Stomach smooth muscle (tissue), 2 donors: ENCODE measurements at regions not wholly inside any gene's neighbourhood (a gene's known extent, or its start where the extent isn't known, plus 50 kb on each side); places are given as distances from the start of the nearest gene placed in this dataset.

ENCODE experiments used
- H3K27ac ChIP-seq: one replicate; pipeline ENCODE4 v1.7.0; 2013; ENCODE audit warnings: mild to moderate bottlenecking, low read length, inconsistent platforms
- H3K27me3 ChIP-seq, 2 donors: one replicate each; pipeline ENCODE4 v1.7.0; 2013; ENCODE audit warnings: low read length in 2 of 2; ENCODE audit not compliant: insufficient read depth in 2 of 2, control insufficient read depth in 1 of 2
- H3K36me3 ChIP-seq, 2 donors: one replicate each; pipeline ENCODE4 v1.7.0; 2013; ENCODE audit warnings: low read length in 2 of 2; ENCODE audit not compliant: control insufficient read depth in 2 of 2, insufficient read depth in 2 of 2
- H3K4me1 ChIP-seq: one replicate; pipeline ENCODE4 v1.7.0; 2013; ENCODE audit warnings: low read length; ENCODE audit not compliant: control insufficient read depth, insufficient read depth
- H3K4me3 ChIP-seq, 2 donors: one replicate each; pipeline ENCODE4 v1.7.0; 2013; ENCODE audit warnings: low read length in 2 of 2
- H3K9ac ChIP-seq, 2 donors: one replicate each; pipeline ENCODE4 v1.7.0; 2013; ENCODE audit warnings: low read length in 2 of 2, mild to moderate bottlenecking in 1 of 2
- H3K9me3 ChIP-seq, 2 donors: one replicate each; pipeline ENCODE4 v1.7.0; 2013; ENCODE audit warnings: low read length in 2 of 2; ENCODE audit not compliant: control insufficient read depth in 2 of 2
- donor health status: healthy.
- donor health status: Pancreatic carcinoma.

- Histone ChIP-seq H3K36me3 (no peaks in the 10 kb centered on the region), H3K4me3 (no peak overlapping the region), H3K4me1 (no peaks in the 10 kb centered on the region)
Observed at GRCh38 chr10:36362257-36362656, 720.2 kb upstream of the FZD8 start.

GRCh38 chr10:36358736-36359135 is 716.6 kb upstream of the FZD8 start:
- no peak overlapping the region for H3K27ac ChIP-seq
- H3K36me3 ChIP-seq: no peaks in the 10 kb centered on the region
- no peaks in the 10 kb centered on the region for H3K4me1 ChIP-seq
- no peak overlapping the region for H3K9ac ChIP-seq
- no peaks in the 10 kb centered on the region for H3K27me3 ChIP-seq
- H3K9me3 ChIP-seq: no peaks in the 10 kb centered on the region
- H3K4me3 ChIP-seq: no peak overlapping the region

More at GRCh38 chr10:36362257-36362656, 720.2 kb upstream of the FZD8 start:
- no peak overlapping the region for H3K9ac ChIP-seq
- no peaks in the 10 kb centered on the region for H3K27me3 ChIP-seq
- no peaks in the 10 kb centered on the region for H3K9me3 ChIP-seq
- no peak overlapping the region for H3K27ac ChIP-seq

- Histone ChIP-seq H3K9ac (no peak overlapping the region), H3K36me3 (no peaks in the 10 kb centered on the region), H3K27ac (no peak overlapping the region), H3K27me3 (no peaks in the 10 kb centered on the region), H3K4me3 (no peak overlapping the region), H3K4me1 (peaks cover 5% of the 10 kb centered on the region), H3K9me3 (no peaks in the 10 kb centered on the region)
Observed at GRCh38 chr10:36354633-36355032, 712.5 kb upstream of the FZD8 start.

GRCh38 chr10:36351159-36351558 is 709.1 kb upstream of the FZD8 start:
- Histone ChIP-seq H3K36me3 (no peaks in the 10 kb centered on the region), H3K4me3 (no peak overlapping the region), H3K27me3 (no peaks in the 10 kb centered on the region), H3K4me1 (peaks cover 5% of the 10 kb centered on the region), H3K9me3 (no peaks in the 10 kb centered on the region), H3K9ac (no peak overlapping the region), H3K27ac (no peak overlapping the region)

GRCh38 chr10:36349445-36350078 is 707.5 kb upstream of the FZD8 start:
- no peaks in the 10 kb centered on the region for H3K36me3 ChIP-seq
- H3K9ac ChIP-seq: no peak overlapping the region
- H3K27ac ChIP-seq: no peak overlapping the region
- H3K4me3 ChIP-seq: no peak overlapping the region
- H3K4me1 ChIP-seq: peaks cover 5% of the 10 kb centered on the region
- H3K27me3 ChIP-seq: no peaks in the 10 kb centered on the region
- H3K9me3 ChIP-seq: no peaks in the 10 kb centered on the region

GRCh38 chr10:36345807-36346206 is 703.7 kb upstream of the FZD8 start:
- Histone ChIP-seq H3K27ac (no peak overlapping the region), H3K9ac (no peak overlapping the region), H3K27me3 (no peaks in the 10 kb centered on the region), H3K9me3 (no peaks in the 10 kb centered on the region), H3K4me1 (peaks cover 3% of the 10 kb centered on the region), H3K4me3 (no peak overlapping the region), H3K36me3 (no peaks in the 10 kb centered on the region)

GRCh38 chr10:36345175-36345533 is 703.1 kb upstream of the FZD8 start:
- H3K4me1 ChIP-seq: no peaks in the 10 kb centered on the region
- H3K36me3 ChIP-seq: no peaks in the 10 kb centered on the region
- H3K4me3 ChIP-seq: no peak overlapping the region
- no peak overlapping the region for H3K27ac ChIP-seq
- H3K27me3 ChIP-seq: no peaks in the 10 kb centered on the region
- H3K9ac ChIP-seq: no peak overlapping the region
- H3K9me3 ChIP-seq: no peaks in the 10 kb centered on the region

GRCh38 chr10:36344240-36345174 is 702.4 kb upstream of the FZD8 start:
- no peak overlapping the region for H3K27ac ChIP-seq
- H3K4me1 ChIP-seq: no peaks in the 10 kb centered on the region
- no peaks in the 10 kb centered on the region for H3K9me3 ChIP-seq
- H3K36me3 ChIP-seq: no peaks in the 10 kb centered on the region
- H3K27me3 ChIP-seq: no peaks in the 10 kb centered on the region
- no peak overlapping the region for H3K9ac ChIP-seq
- H3K4me3 ChIP-seq: no peak overlapping the region

GRCh38 chr10:36342781-36343180 is 700.7 kb upstream of the FZD8 start:
- Histone ChIP-seq H3K9ac (no peak overlapping the region), H3K4me1 (no peaks in the 10 kb centered on the region), H3K36me3 (no peaks in the 10 kb centered on the region), H3K9me3 (no peaks in the 10 kb centered on the region), H3K27me3 (no peaks in the 10 kb centered on the region), H3K4me3 (no peak overlapping the region), H3K27ac (no peak overlapping the region)

- Histone ChIP-seq H3K9me3 (no peaks in the 10 kb centered on the region), H3K4me3 (no peak overlapping the region), H3K27me3 (no peaks in the 10 kb centered on the region), H3K36me3 (no peaks in the 10 kb centered on the region), H3K4me1 (no peaks in the 10 kb centered on the region), H3K27ac (no peak overlapping the region), H3K9ac (no peak overlapping the region)
Observed at GRCh38 chr10:36341471-36341870, 699.4 kb upstream of the FZD8 start.

- Histone ChIP-seq H3K4me1 (no peaks in the 10 kb centered on the region), H3K4me3 (no peak overlapping the region), H3K27ac (no peak overlapping the region), H3K9me3 (no peaks in the 10 kb centered on the region), H3K36me3 (no peaks in the 10 kb centered on the region), H3K27me3 (no peaks in the 10 kb centered on the region), H3K9ac (no peak overlapping the region)
Observed at GRCh38 chr10:36336315-36336714, 694.2 kb upstream of the FZD8 start.
